AG08395 (cell line): ENCODE measurements at regions not wholly inside any gene's neighbourhood (a gene's known extent, or its start where the extent isn't known, plus 50 kb on each side); places are given as distances from the start of the nearest gene placed in this dataset.

Source experiments
- DNase-seq: peaks from one replicate; pipeline ENCODE4 v3.0.0; 2012; ENCODE audit warnings: mixed read lengths, low spot score

DNA sequence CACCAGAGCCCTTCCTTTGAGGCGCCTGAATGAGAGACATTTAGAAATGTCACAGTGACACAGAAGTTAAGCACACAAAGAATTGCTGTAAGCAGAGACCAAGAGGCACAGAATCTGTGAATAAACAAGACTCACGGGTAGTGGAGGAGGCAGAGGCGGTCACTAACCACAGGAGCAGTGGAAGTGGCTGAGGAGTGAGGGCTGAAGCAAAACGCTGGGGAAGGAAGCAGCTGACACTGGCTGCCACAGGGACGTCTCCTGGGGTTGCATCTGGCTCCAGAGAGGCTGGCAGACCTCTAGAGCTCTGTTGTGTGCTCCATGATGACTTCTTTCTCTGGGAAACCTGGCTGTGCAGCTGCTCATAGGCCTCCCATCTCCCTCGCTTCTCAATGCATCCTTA is 65.0 kb upstream of the SLC2A12 start:
- no peak for DNase-seq

DNA sequence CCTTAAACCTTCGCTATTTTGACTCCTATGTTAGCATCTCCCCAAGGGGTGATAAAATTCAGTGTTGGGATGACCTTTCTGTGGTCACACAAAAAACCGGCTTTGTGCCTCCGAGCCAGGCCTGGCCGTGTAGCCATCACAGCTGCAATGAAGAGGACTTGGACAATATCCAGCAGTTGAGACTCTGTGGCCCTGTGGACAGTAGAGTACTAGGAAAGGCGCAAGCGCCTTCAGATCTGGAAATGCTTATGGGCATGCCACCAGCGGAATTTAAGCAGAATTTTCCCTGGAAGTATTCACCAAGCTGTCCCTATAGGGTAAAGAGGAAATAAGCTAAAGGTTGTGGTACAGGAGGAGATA is 63.3 kb upstream of the SLC2A12 start:
- no peak for DNase-seq

DNA sequence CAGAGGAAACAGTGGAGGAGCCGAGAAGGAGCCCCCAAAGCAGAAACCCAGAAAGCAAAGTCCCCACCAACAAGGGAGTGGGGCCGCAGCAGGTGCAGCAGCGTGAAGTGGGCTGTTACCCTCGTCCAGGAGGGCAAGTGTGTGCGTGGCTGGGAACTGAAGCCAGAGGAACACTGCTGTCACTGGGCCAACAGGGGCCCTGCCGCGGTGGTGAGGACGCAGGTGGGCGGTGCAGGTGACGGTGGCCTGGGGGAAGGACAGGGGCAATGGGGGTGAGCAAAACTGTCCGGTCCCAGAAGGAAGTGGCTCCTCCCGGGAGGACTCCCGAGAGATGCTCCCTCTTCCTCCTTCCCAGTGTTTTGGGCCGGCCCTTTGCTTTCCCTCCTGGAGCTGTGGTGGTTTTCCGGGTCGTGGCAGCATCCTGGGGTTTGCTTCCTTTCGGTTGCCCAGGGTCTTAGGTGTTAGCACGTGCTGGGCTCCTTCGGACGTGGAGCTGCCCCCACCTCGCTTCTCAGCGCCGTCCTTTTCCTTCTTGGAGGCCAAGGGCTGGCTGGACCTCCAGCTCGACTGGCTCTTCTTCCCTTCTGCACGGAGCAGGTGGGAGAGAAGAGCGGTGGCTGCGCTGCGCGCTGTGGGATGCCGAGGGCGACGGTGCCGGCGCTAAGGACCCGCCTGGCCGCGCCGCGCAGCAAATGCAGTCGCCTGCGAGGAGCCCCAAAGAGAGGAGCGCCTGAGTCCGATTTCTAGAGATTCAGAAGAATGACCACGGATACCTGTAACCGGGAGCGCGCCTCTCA is 62.7 kb upstream of the SLC2A12 start:
- DNase-seq, result no peak

DNA sequence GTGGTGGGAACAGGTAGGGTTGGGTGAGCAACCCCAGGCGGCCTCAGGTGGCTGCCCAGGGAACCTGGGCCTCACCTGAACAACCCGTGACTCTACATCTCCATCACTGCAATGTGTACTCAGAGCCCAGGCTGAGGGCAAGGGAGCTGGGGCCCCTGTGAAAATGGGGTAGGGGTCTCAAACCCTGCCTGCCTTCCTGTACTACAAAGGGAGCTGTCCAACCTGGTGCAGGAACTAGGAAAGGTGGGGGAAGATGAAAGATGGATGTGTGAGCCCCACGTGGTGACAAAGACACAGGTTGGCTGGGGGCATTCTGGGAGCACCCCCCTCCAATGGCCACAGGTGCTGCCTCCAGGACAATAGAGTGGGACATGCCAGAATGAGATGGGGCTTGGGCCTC is 62.1 kb upstream of the SLC2A12 start:
- no peak for DNase-seq

DNA sequence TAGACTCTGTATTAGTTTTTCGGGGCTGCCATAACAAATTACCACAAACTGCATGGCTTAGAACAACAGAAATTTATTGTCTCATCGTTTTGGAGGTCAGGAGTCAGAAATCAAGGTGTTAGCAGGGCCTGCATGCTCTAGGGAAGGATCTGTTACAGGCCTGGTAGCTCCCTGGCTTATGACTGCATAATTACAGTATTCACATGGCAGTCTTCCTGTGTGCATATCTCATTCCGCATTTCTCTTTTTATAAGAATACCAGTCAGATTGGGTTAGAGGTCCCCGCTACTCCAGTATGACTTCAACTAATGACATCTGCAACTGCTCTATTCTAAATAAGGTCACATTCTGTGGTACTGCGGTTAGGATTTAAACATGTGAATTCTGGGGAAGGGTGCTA is 59.3 kb upstream of the SLC2A12 start:
- no peak for DNase-seq

DNA sequence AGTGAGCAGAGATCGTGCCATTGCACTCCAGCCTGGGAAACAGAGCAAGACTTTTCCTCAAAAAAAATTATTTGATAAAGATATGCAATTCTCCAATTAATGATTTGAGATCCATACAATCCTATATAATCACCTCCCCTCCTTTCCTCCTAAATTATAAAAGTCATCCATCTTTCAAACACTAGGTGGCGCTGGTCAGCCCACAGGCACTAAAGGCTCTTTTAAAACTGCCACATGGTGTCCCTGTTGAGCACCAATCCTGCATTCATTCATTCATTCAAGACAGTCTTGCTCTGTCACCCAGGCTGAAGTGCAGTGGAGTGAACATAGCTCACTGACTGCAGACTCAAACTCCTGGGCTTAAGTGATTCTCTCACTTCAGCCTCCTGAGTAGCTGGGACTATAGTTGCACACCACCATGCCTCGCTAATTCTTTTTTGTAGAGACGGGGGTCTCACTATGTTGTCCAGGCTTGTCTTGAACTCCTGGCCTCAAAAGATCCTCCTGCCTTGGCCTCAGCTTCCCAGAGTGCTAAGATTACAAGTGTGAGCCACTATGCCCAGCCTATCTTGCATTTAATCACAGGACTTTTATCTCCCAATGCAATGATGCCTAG is 58.7 kb upstream of the SLC2A12 start:
- peak; percentile 74 for DNase-seq

DNA sequence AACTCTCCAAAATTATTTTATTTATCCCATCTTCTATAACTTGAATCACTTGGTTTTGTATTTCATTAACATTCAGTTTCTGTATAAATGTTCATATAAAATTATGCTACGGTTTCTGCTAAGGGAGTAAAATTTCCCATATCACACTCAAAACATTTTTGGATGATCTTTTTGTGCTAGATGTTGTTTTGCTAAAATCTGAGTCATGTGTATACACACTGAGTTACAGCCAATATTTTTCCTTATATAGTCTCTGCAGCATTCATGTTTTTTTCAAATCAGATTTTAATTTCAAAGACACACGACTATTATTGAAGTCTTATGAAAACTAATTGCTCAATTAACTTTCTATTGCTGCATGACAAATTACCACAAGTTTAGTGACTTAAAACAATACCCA is 54.3 kb upstream of the SLC2A12 start:
- DNase-seq, result no peak

DNA sequence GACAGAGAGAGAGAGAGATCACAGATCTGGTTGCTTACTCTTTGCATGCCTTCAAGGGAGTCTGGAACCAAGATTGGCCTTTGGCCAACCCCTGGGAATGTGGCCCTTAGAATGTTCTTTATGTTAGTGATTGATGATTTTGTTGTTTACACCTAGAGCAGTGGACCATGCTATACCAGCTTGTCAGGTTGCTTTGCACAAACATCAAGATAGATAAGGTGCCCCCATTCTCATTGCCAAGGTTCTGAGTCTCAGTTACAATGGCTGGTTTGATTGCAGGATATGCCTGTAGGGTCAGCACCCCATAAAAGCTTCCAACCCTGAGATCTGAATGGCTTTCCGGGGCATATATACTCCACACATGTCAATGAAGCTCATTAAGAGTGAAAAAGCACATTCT is 53.5 kb upstream of the SLC2A12 start:
- DNase-seq, result no peak

DNA sequence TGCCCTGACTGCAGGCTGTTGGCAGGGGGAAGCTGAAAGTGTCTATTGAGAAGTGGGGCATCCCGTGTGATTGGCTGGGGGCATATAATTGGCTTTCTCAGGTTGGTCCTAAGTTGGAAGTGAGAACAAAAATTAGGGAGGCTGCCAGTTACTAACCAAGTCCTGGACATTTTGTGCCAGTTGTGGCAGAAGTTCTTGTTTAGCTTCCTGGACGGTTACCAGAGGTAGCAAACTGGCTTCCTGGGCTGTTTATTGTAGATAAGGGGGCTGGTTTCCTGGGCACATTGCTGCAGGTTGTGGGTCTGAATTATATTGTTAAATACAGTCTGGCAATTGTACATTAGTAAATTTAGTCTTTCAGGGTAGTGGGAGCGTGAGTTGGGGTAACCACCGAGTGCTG is 50.6 kb upstream of the SLC2A12 start:
- DNase-seq, result no peak
